Gastroesophageal sphincter (tissue), 4 donors: ENCODE measurements at regions not wholly inside any gene's neighbourhood (a gene's known extent, or its start where the extent isn't known, plus 50 kb on each side); places are given as distances from the start of the nearest gene placed in this dataset.

Experiments used
- ATAC-seq: fragments of 150-250 bp; one replicate; pipeline ENCODE4 v1.9.1; 2016; ENCODE audit warnings: mild to moderate bottlenecking, moderate library complexity
- H3K27ac ChIP-seq, 4 donors: fragments of 200-600 bp; sonication (generic) in 3 of 4; 1 replicate in 3 of 4; 2 replicates in 1 of 4; pipeline ENCODE4 v1.5.1; 2016 to 2019
- H3K27me3 ChIP-seq: fragments of 200-600 bp; sonication (generic); one replicate; pipeline ENCODE4 v1.5.1; 2019
- H3K36me3 ChIP-seq, 2 donors: fragments of 200-600 bp; sonication (generic); one replicate each; pipeline ENCODE4 v1.5.1; 2019; ENCODE audit warnings: control low read depth in 1 of 2
- H3K4me1 ChIP-seq, 3 donors: fragments of 200-600 bp; sonication (generic); 1 replicate in 2 of 3; 2 replicates in 1 of 3; pipeline ENCODE4 v1.5.1; 2016 to 2019; ENCODE audit warnings: control low read depth in 2 of 3
- H3K4me3 ChIP-seq, 2 donors: fragments of 200-600 bp; sonication (generic); one replicate each; pipeline ENCODE4 v1.5.1; 2019; ENCODE audit warnings: mild to moderate bottlenecking in 1 of 2, moderate library complexity in 1 of 2
- H3K9me3 ChIP-seq, 3 donors: fragments of 200-600 bp; sonication (generic); one replicate each; pipeline ENCODE4 v1.5.1; 2017 to 2019; ENCODE audit warnings: control low read depth in 2 of 3
- EP300 ChIP-seq: sonication (generic); formaldehyde crosslinking; IDR thresholded peaks from one replicate; pipeline ENCODE4 v1.6.1; 2017; ENCODE audit warnings: antibody characterized with exemption, mild to moderate bottlenecking
- POLR2A ChIP-seq, 2 donors: fragments of 450-650 bp; IDR thresholded peaks; one replicate each; pipeline ENCODE4 v1.6.1; 2017; ENCODE audit warnings: antibody characterized with exemption in 2 of 2, mild to moderate bottlenecking in 2 of 2, moderate library complexity in 1 of 2
- POLR2AphosphoS5 ChIP-seq: sonication (generic); formaldehyde crosslinking; IDR thresholded peaks from one replicate; pipeline ENCODE4 v1.6.1; 2017; ENCODE audit warnings: antibody characterized with exemption
- WGBS, 2 donors: methylation state at CpG; one replicate each; pipeline ENCODE4 v1.1.5; 2018; ENCODE audit warnings: low coverage in 1 of 2; 5-methylcytosine and 5-hydroxymethylcytosine counted together
- TF ChIP-seq, protein P1 (sequence below), 4 experiments: fragments of 200-600 bp in 2 of 4; fragments of 450-650 bp in 2 of 4; sonication (generic) in 1 of 4; IDR thresholded peaks; one replicate each; pipeline ENCODE4 v1.5.1; 2017 to 2019; ENCODE audit warnings: antibody characterized with exemption in 4 of 4, mild to moderate bottlenecking in 2 of 4, moderate library complexity in 2 of 4

DNA sequence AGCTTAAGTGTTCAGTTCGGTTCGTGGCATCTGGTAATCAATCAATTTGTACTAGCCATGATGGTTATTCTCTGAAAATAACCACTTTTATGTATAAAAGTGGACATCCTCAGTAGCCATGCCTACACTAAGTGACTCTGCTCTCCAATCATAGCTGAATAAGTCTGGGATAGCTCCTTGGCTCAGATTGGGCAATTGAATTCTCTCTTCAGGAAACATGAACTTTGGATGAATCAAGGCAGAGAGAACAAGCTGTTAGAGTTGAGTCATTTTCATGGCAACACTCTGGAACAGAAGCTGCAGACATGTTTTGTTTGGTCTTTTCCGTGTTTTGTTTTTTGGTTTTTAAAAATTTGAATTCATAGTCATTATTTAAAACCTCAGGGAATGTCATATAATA is 66.8 kb upstream of the TMEM164 start:
- no peak overlapping the region for H3K27ac ChIP-seq
- H3K36me3 ChIP-seq, result no peaks in the 10 kb centered on the region
- H3K4me3 ChIP-seq, result no peak overlapping the region
- H3K9me3 ChIP-seq, result no peaks in the 10 kb centered on the region
- no peaks in the 10 kb centered on the region for H3K27me3 ChIP-seq
- TF ChIP-seq, protein P1, sequence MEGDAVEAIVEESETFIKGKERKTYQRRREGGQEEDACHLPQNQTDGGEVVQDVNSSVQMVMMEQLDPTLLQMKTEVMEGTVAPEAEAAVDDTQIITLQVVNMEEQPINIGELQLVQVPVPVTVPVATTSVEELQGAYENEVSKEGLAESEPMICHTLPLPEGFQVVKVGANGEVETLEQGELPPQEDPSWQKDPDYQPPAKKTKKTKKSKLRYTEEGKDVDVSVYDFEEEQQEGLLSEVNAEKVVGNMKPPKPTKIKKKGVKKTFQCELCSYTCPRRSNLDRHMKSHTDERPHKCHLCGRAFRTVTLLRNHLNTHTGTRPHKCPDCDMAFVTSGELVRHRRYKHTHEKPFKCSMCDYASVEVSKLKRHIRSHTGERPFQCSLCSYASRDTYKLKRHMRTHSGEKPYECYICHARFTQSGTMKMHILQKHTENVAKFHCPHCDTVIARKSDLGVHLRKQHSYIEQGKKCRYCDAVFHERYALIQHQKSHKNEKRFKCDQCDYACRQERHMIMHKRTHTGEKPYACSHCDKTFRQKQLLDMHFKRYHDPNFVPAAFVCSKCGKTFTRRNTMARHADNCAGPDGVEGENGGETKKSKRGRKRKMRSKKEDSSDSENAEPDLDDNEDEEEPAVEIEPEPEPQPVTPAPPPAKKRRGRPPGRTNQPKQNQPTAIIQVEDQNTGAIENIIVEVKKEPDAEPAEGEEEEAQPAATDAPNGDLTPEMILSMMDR (IDR thresholded peaks at IDR 0.05), result no peak
- TF ChIP-seq EP300 (no peak), POLR2A (IDR thresholded peaks at IDR 0.05) (no peak), POLR2AphosphoS5 (no peak)
- no peaks in the 10 kb centered on the region for H3K4me1 ChIP-seq
- ATAC-seq, result no peak
- 70 to 91% methylated on average over 2 to 3 of the region's 3 CpGs for WGBS, 2 donors

DNA sequence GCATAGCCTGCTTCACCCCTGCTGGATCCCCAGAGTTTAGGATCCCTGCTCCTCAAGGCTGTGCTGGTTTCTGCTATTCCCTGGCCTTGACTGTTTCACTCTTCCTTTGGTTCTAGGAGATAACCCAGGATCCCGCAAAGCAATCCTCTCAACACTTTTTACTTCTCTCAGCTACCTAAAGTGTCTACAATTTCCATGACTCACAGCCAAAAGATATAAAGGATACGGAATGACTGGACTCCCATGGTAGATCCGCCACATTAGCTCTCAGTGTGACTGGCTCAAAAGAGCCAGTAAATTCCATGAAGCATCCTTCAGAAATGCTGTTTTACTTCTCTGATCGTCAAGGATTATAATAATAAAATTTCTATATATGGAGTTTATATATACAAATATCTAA is 66.3 kb upstream of the TMEM164 start:
- Histone ChIP-seq H3K4me3 (no peak overlapping the region), H3K4me1 (no peaks in the 10 kb centered on the region), H3K9me3 (no peaks in the 10 kb centered on the region), H3K36me3 (no peaks in the 10 kb centered on the region), H3K27ac (no peak overlapping the region), H3K27me3 (no peaks in the 10 kb centered on the region)
- no peak for ATAC-seq
- TF ChIP-seq, protein P1 (IDR thresholded peaks at IDR 0.05), result no peak
- TF ChIP-seq POLR2AphosphoS5 (no peak), EP300 (no peak), POLR2A (IDR thresholded peaks at IDR 0.05) (no peak)
- WGBS, 2 donors, result 62 to 70% methylated on average over 3 to 4 of the region's 4 CpGs

DNA sequence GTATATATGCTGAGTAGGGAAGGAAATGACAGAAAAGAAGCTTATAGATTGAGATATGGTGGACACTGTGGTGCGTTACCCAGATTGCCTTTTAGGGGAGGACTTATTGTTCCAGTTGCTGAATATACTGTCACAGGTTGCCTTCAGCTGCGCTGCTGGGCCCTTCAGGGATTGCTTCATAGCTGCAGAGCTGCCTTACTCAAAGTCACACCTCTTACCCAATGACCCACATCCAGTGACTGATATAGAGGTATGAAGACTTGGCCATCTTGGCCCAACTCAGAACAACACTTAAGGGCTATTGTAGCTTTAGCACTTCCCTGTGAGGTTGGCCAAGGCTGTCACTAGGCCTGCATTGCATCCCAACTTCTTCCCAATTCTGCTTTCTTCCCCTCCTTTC is 63.4 kb upstream of the TMEM164 start:
- no peak for ATAC-seq

DNA sequence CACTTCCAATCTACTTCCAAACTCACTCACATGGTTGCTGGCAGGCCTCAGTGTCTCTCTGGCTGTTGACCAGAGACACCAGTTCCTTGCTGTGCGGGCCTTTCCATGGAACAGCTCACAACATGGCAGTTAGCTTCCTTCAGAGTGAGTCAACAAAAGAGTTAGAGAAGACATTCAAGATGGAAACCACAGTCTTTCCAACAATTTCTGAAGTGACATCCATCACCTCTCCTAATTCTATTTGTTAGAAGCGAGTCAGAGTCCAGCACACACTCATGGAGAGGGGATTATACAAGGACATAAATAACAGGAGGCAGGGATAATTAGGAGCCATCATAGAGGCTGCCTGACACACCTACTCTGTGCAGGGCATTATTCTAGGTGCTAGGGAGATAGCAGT is 62.5 kb upstream of the TMEM164 start:
- WGBS, 2 donors, result 50% methylated on average over 1 of the region's 2 CpGs; no CpG with 5 or more reads in 1 of the 2 donors
- no peak overlapping the region for H3K27ac ChIP-seq
- H3K9me3 ChIP-seq, result no peaks in the 10 kb centered on the region
- no peak for ATAC-seq
- no peaks in the 10 kb centered on the region for H3K36me3 ChIP-seq
- no peaks in the 10 kb centered on the region for H3K27me3 ChIP-seq
- H3K4me3 ChIP-seq, result no peak overlapping the region
- H3K4me1 ChIP-seq, result no peaks in the 10 kb centered on the region
- no peak for TF ChIP-seq EP300
- no peak for TF ChIP-seq POLR2A (IDR thresholded peaks at IDR 0.05)
- no peak for TF ChIP-seq POLR2AphosphoS5

More for the DNA sequence above, 63.4 kb upstream of the TMEM164 start:
- Histone ChIP-seq H3K27ac (no peak overlapping the region), H3K36me3 (no peaks in the 10 kb centered on the region), H3K4me3 (no peak overlapping the region), H3K27me3 (no peaks in the 10 kb centered on the region), H3K4me1 (no peaks in the 10 kb centered on the region), H3K9me3 (no peaks in the 10 kb centered on the region)
- TF ChIP-seq POLR2AphosphoS5 (no peak), EP300 (no peak), POLR2A (IDR thresholded peaks at IDR 0.05) (no peak)
- TF ChIP-seq, protein P1 (IDR thresholded peaks at IDR 0.05), result no peak
- 83 to 90% methylated on average over 1 to 2 of the region's 2 CpGs for WGBS, 2 donors

DNA sequence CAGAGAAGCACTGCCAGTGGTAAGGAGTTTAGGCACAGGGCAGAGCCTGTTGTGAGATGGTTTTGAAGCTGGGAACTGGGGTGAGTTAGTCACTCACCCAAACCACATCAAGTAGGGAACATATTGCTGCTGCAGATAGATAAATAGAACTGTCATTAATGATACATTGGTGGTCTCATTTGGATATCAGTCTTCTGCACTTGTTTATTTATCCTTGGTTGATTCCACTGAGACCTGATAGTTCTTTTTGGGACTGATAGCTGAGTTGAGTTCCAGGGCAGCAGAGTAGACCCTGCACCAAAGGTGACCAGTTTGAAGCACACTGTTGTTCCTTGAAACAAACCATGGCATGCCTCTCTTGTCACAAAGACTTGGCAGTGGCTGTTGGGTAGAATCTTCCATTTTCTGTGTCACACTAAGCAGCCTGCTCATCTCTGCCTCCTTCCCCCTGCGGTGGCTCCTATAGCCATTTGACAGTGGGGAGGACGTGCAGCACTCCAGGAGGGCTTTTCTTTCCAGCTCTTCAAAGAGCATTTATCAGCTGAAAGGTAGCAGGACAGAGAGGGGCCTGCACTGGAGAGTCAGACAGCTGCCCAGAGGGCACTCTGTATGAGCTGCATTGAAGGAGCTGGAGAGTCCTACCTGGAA is 59.7 kb upstream of the TMEM164 start:
- TF ChIP-seq, protein P1 (IDR thresholded peaks at IDR 0.05), result no peak
- no peak for TF ChIP-seq EP300
- no peak for TF ChIP-seq POLR2A (IDR thresholded peaks at IDR 0.05)
- no peak for TF ChIP-seq POLR2AphosphoS5
- no CpG with 5 or more reads among the region's 2 CpGs for WGBS, 2 donors
- no peak for ATAC-seq

More for the DNA sequence above, 59.7 kb upstream of the TMEM164 start:
- Histone ChIP-seq H3K9me3 (no peaks in the 10 kb centered on the region), H3K27ac (no peak overlapping the region), H3K4me1 (no peaks in the 10 kb centered on the region), H3K4me3 (no peak overlapping the region), H3K27me3 (no peaks in the 10 kb centered on the region), H3K36me3 (no peaks in the 10 kb centered on the region)
